Smooth muscle cell (in vitro differentiated cells): ENCODE measurements at regions not wholly inside any gene's neighbourhood (a gene's known extent, or its start where the extent isn't known, plus 50 kb on each side); places are given as distances from the start of the nearest gene placed in this dataset.

ENCODE experiments used
- DNase-seq: peaks from one replicate; lab custom pipeline; 2025; ENCODE audit not compliant: unreplicated experiment; lab: John Stamatoyannopoulos, UW
- H2AFZ ChIP-seq: fragments of 200-600 bp; sonication (generic); 2 replicates; pipeline ENCODE4 v1.6.0; 2016; ENCODE audit warnings: antibody characterized with exemption, low read depth, mild to moderate bottlenecking
- H3F3A ChIP-seq: fragments of 200-600 bp; sonication (generic); 2 replicates; pipeline ENCODE4 v1.6.0; 2017; ENCODE audit warnings: antibody characterized with exemption, low read depth
- H3K27ac ChIP-seq: fragments of 200-600 bp; sonication (generic); 2 replicates; pipeline ENCODE4 v1.5.1; 2016; ENCODE audit warnings: low read depth, mild to moderate bottlenecking
- H3K27me3 ChIP-seq: fragments of 200-600 bp; sonication (generic); 2 replicates; pipeline ENCODE4 v1.6.1; 2016; ENCODE audit warnings: low read depth, mild to moderate bottlenecking
- H3K36me3 ChIP-seq: fragments of 200-600 bp; sonication (generic); 2 replicates; pipeline ENCODE4 v1.5.1; 2016; ENCODE audit warnings: low read depth
- H3K4me1 ChIP-seq: fragments of 200-600 bp; sonication (generic); 2 replicates; pipeline ENCODE4 v1.5.1; 2016; ENCODE audit warnings: low read depth
- H3K4me2 ChIP-seq: fragments of 200-600 bp; sonication (generic); 2 replicates; pipeline ENCODE4 v1.6.0; 2016; ENCODE audit warnings: mild to moderate bottlenecking
- H3K4me3 ChIP-seq: fragments of 200-600 bp; sonication (generic); 2 replicates; pipeline ENCODE4 v1.5.1; 2016; ENCODE audit warnings: mild to moderate bottlenecking
- H3K79me2 ChIP-seq: fragments of 200-600 bp; sonication (generic); 2 replicates; pipeline ENCODE4 v1.6.0; 2016; ENCODE audit warnings: low read depth, mild to moderate bottlenecking
- H3K9ac ChIP-seq: fragments of 200-600 bp; sonication (generic); 2 replicates; pipeline ENCODE4 v1.6.0; 2016; ENCODE audit warnings: low read depth
- H3K9me3 ChIP-seq: fragments of 200-600 bp; sonication (generic); replicated peaks from 2 replicates; pipeline ENCODE4 v1.5.1; 2016; ENCODE audit warnings: low read depth
- H4K20me1 ChIP-seq: fragments of 200-600 bp; sonication (generic); 2 replicates; pipeline ENCODE4 v1.6.0; 2016; ENCODE audit warnings: low read depth
- CTCF ChIP-seq: fragments of 200-600 bp; sonication (generic); IDR thresholded peaks from 2 replicates; pipeline ENCODE4 v1.5.1; 2017; ENCODE audit warnings: borderline replicate concordance, mild to moderate bottlenecking, antibody characterized with exemption; ENCODE audit not compliant: insufficient read depth, poor library complexity, severe bottlenecking
- WGBS: methylation state at CpG from one replicate; pipeline ENCODE4 v1.1.7; 2016; ENCODE audit warnings: low lambda C conversion rate; 5-methylcytosine and 5-hydroxymethylcytosine counted together

GRCh38 chr10:108877095-108877561 lies 1046.2 kb downstream of the XPNPEP1 start:
- WGBS: 23% methylated on average over 5 of the region's 5 CpGs
- no peak for TF ChIP-seq CTCF

GRCh38 chr10:108872854-108873253 lies 1050.5 kb downstream of the XPNPEP1 start:
- peaks cover 4% of the 10 kb centered on the region for H3F3A ChIP-seq
- H3K4me3 ChIP-seq: no peak overlapping the region
- no peaks in the 10 kb centered on the region for H3K9me3 ChIP-seq
- no peak overlapping the region for H3K4me2 ChIP-seq
- no peaks in the 10 kb centered on the region for H3K4me1 ChIP-seq
- 74% methylated on average over 2 of the region's 2 CpGs for WGBS
- no peaks in the 10 kb centered on the region for H3K27me3 ChIP-seq
- H2AFZ ChIP-seq: no peak overlapping the region
- no peaks in the 10 kb centered on the region for H3K36me3 ChIP-seq
- TF ChIP-seq CTCF: no peak
- H3K9ac ChIP-seq: no peak overlapping the region
- no peaks in the 10 kb centered on the region for H4K20me1 ChIP-seq
- no peaks in the 10 kb centered on the region for H3K79me2 ChIP-seq
- no peak for DNase-seq
- H3K27ac ChIP-seq: no peak overlapping the region

More at GRCh38 chr10:108877095-108877561, 1046.2 kb downstream of the XPNPEP1 start:
- Histone ChIP-seq H3K36me3 (no peaks in the 10 kb centered on the region), H3K4me2 (peak overlapping the region; percentile 56), H4K20me1 (no peaks in the 10 kb centered on the region), H3K4me1 (no peaks in the 10 kb centered on the region), H2AFZ (no peak overlapping the region), H3K27ac (no peak overlapping the region), H3K27me3 (no peaks in the 10 kb centered on the region), H3K9ac (no peak overlapping the region), H3F3A (peaks cover 4% of the 10 kb centered on the region), H3K4me3 (no peak overlapping the region), H3K79me2 (no peaks in the 10 kb centered on the region), H3K9me3 (no peaks in the 10 kb centered on the region)
- no peak for DNase-seq

GRCh38 chr10:108868881-108869280 lies 1054.4 kb downstream of the XPNPEP1 start:
- Histone ChIP-seq H3K27ac (no peak overlapping the region), H3K27me3 (no peaks in the 10 kb centered on the region), H3K36me3 (no peaks in the 10 kb centered on the region), H3K9ac (no peak overlapping the region), H3K4me2 (no peak overlapping the region), H2AFZ (no peak overlapping the region), H3F3A (no peaks in the 10 kb centered on the region), H3K9me3 (no peaks in the 10 kb centered on the region), H3K4me3 (no peak overlapping the region), H4K20me1 (no peaks in the 10 kb centered on the region), H3K4me1 (no peaks in the 10 kb centered on the region), H3K79me2 (no peaks in the 10 kb centered on the region)
- 64% methylated on average over 1 of the region's 1 CpG for WGBS
- no peak for TF ChIP-seq CTCF
- no peak for DNase-seq

- no peaks in the 10 kb centered on the region for H3K36me3 ChIP-seq
- H3F3A ChIP-seq: no peaks in the 10 kb centered on the region
- DNase-seq: no peak
- TF ChIP-seq CTCF: no peak
- H2AFZ ChIP-seq: no peak overlapping the region
- H3K9ac ChIP-seq: no peak overlapping the region
- H3K4me2 ChIP-seq: peak overlapping the region; percentile 22
- no peaks in the 10 kb centered on the region for H3K79me2 ChIP-seq
- no peaks in the 10 kb centered on the region for H3K27me3 ChIP-seq
- WGBS: 32% methylated on average over 3 of the region's 3 CpGs
- no peaks in the 10 kb centered on the region for H3K9me3 ChIP-seq
- no peaks in the 10 kb centered on the region for H4K20me1 ChIP-seq
- H3K27ac ChIP-seq: peak overlapping the region; percentile 68
- no peaks in the 10 kb centered on the region for H3K4me1 ChIP-seq
- no peak overlapping the region for H3K4me3 ChIP-seq
These were observed 1060.5 kb downstream of the XPNPEP1 start for GRCh38 chr10:108862676-108863350.
